ENCODE measurements at regions not wholly inside any gene's neighbourhood (a gene's known extent, or its start where the extent isn't known, plus 50 kb on each side); places are given as distances from the start of the nearest gene placed in this dataset.

DNA sequence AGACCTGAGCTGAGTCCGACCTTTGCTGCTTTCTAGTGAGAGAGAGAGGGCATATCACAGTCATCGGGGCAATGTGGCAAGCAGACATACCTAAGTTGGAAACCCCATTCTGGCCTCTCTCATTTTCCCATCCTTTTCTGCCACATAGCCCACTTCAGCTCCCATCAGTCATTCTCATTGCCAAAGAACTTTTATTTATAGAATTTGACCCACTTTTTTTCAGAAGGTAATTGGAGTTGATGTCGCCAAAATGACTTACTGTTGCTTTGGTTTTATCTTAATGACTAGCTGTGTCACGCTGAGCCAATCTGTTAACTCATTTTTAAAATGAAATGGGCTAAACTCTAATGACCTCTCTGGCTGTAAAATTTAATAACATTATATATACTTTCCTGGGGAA is 63.9 kb upstream of the RMST start:
- no peak overlapping the region for H2AFZ ChIP-seq (ENCODE audit: low read depth, low read length)
- BruUV-seq (replicated peaks), result no TSS peak
- no peaks in the 10 kb centered on the region for H3K79me2 ChIP-seq (ENCODE audit: control insufficient read depth, insufficient read depth, low read length)
- no peak overlapping the region for H3K4me2 ChIP-seq (ENCODE audit: insufficient read depth, low read length)
- no peak for TF ChIP-seq JUN (IDR thresholded peaks at IDR 0.05; ENCODE audit: borderline replicate concordance, insufficient read depth, insufficient read length, low read depth)
- TF ChIP-seq POLR2A (IDR thresholded peaks at IDR 0.05; ENCODE audit: low read depth, low read length), result no peak
- intact Hi-C loops (cut with micrococcal nuclease), result no loop called here
- dilution Hi-C loops (cut with MboI; ENCODE audit: extremely low pct_ligation_motif_present, low sequenced_read_pairs), result no loop called here
- H3K9me1 ChIP-seq (replicated peaks; ENCODE audit: control insufficient read depth, extremely low read depth, insufficient read depth, low read length), result no peaks in the 10 kb centered on the region
- no peak overlapping the region for H3K9ac ChIP-seq (replicated peaks; ENCODE audit: extremely low read depth, insufficient read depth, low read length)
- H3K4me1 ChIP-seq (ENCODE audit: control insufficient read depth, extremely low read depth, insufficient read depth, low read length), result no peaks in the 10 kb centered on the region
- no peak for DNase-seq (ENCODE audit: low read depth, low spot score)
- H4K20me1 ChIP-seq (replicated peaks; ENCODE audit: control insufficient read depth, extremely low read depth, insufficient read depth, low read length), result no peaks in the 10 kb centered on the region
- POLR2A ChIA-PET, result no interaction called here
- CTCF ChIA-PET, result no interaction called here
- H3K36me3 ChIP-seq (ENCODE audit: control insufficient read depth in 2 of 2, extremely low read depth in 1 of 2, insufficient read depth in 2 of 2, low read length in 2 of 2), result no peaks in the 10 kb centered on the region
- H3K4me3 ChIP-seq (replicated peaks in 1 of 3; ENCODE audit: insufficient read depth in 1 of 3, low read depth in 1 of 3, low read length in 3 of 3), result no peak overlapping the region
- H3K9me3 ChIP-seq (replicated peaks; ENCODE audit: control insufficient read depth, insufficient read depth, low read length), result no peaks in the 10 kb centered on the region
- H3K27me3 ChIP-seq (ENCODE audit: control insufficient read depth in 2 of 2, insufficient read depth in 2 of 2, low read length in 2 of 2), result no peaks in the 10 kb centered on the region
- no peak for FAIRE-seq
- no peak overlapping the region for H3K27ac ChIP-seq (ENCODE audit: insufficient read depth, low read depth, low read length)

- H3K9me3 ChIP-seq (replicated peaks; ENCODE audit: control insufficient read depth, insufficient read depth, low read length), result no peaks in the 10 kb centered on the region
- H4K20me1 ChIP-seq (replicated peaks; ENCODE audit: control insufficient read depth, extremely low read depth, insufficient read depth, low read length), result no peaks in the 10 kb centered on the region
- no peak overlapping the region for H3K4me3 ChIP-seq (replicated peaks in 1 of 3; ENCODE audit: insufficient read depth in 1 of 3, low read depth in 1 of 3, low read length in 3 of 3)
- H3K4me1 ChIP-seq (ENCODE audit: control insufficient read depth, extremely low read depth, insufficient read depth, low read length), result no peaks in the 10 kb centered on the region
- no peak overlapping the region for H2AFZ ChIP-seq (ENCODE audit: low read depth, low read length)
- BruUV-seq (replicated peaks), result no TSS peak
- dilution Hi-C loops (cut with MboI; ENCODE audit: extremely low pct_ligation_motif_present, low sequenced_read_pairs) (no loop called here), intact Hi-C loops (cut with micrococcal nuclease) (loop anchor here (1.0 to 10.0 kb wide), 3 partner anchors 417 to 991 kb away; no protein-coding TSS in a partner anchor)
- CTCF ChIA-PET, result interaction anchor here (1.4 to 2.1 kb wide), 2 partner anchors 413 to 417 kb away, joined by 5 to 13 read pairs; no protein-coding TSS in a partner anchor
- H3K27ac ChIP-seq (ENCODE audit: insufficient read depth, low read depth, low read length), result no peak overlapping the region
- H3K9me1 ChIP-seq (replicated peaks; ENCODE audit: control insufficient read depth, extremely low read depth, insufficient read depth, low read length), result no peaks in the 10 kb centered on the region
- FAIRE-seq (no peak), DNase-seq (ENCODE audit: low read depth, low spot score) (no peak)
- no peak overlapping the region for H3K9ac ChIP-seq (replicated peaks; ENCODE audit: extremely low read depth, insufficient read depth, low read length)
- H3K79me2 ChIP-seq (ENCODE audit: control insufficient read depth, insufficient read depth, low read length), result no peaks in the 10 kb centered on the region
- TF ChIP-seq JUN (IDR thresholded peaks at IDR 0.05; ENCODE audit: borderline replicate concordance, insufficient read depth, insufficient read length, low read depth) (no peak), POLR2AphosphoS5 (IDR thresholded peaks at IDR 0.05; ENCODE audit: insufficient read depth, low read depth, low read length) (no peak), GATA2 (IDR thresholded peaks at IDR 0.05; ENCODE audit: insufficient read depth, insufficient read length, low read depth, low read length) (no peak), MYC (IDR thresholded peaks at IDR 0.05; ENCODE audit: low read depth, low read length) (no peak), EZH2 (IDR thresholded peaks at IDR 0.05; ENCODE audit: borderline replicate concordance, low read depth, low read length, severe bottlenecking) (no peak), CTCF (IDR thresholded peaks at IDR 0.05; ENCODE audit: extremely low read depth in 1 of 2, insufficient read depth in 1 of 2, low read depth in 1 of 2, low read length in 2 of 2) (no peak), POLR2A (IDR thresholded peaks at IDR 0.05; ENCODE audit: low read depth, low read length) (no peak), FOS (IDR thresholded peaks at IDR 0.05; ENCODE audit: borderline replicate concordance, insufficient read depth, low read length) (no peak)
- TF ChIP-seq, protein P1, sequence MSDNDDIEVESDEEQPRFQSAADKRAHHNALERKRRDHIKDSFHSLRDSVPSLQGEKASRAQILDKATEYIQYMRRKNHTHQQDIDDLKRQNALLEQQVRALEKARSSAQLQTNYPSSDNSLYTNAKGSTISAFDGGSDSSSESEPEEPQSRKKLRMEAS (IDR thresholded peaks at IDR 0.05; ENCODE audit: insufficient read depth, insufficient read length), result no peak
- no peaks in the 10 kb centered on the region for H3K36me3 ChIP-seq (ENCODE audit: control insufficient read depth in 2 of 2, extremely low read depth in 1 of 2, insufficient read depth in 2 of 2, low read length in 2 of 2)
- no peak overlapping the region for H3K4me2 ChIP-seq (ENCODE audit: insufficient read depth, low read length)
- H3K27me3 ChIP-seq (ENCODE audit: control insufficient read depth in 2 of 2, insufficient read depth in 2 of 2, low read length in 2 of 2), result no peaks in the 10 kb centered on the region
- POLR2A ChIA-PET, result no interaction called here
Measured at GRCh38 chr12:97404093-97404492, 58.5 kb upstream of the RMST start.
